ENCODE measurements at regions not wholly inside any gene's neighbourhood (a gene's known extent, or its start where the extent isn't known, plus 50 kb on each side); places are given as distances from the start of the nearest gene placed in this dataset.
"Not testable (repeated sequence)": the region's sequence is repeated elsewhere in the genome, so short reads cannot be mapped to it uniquely, and the experiment has no call there.

DNA sequence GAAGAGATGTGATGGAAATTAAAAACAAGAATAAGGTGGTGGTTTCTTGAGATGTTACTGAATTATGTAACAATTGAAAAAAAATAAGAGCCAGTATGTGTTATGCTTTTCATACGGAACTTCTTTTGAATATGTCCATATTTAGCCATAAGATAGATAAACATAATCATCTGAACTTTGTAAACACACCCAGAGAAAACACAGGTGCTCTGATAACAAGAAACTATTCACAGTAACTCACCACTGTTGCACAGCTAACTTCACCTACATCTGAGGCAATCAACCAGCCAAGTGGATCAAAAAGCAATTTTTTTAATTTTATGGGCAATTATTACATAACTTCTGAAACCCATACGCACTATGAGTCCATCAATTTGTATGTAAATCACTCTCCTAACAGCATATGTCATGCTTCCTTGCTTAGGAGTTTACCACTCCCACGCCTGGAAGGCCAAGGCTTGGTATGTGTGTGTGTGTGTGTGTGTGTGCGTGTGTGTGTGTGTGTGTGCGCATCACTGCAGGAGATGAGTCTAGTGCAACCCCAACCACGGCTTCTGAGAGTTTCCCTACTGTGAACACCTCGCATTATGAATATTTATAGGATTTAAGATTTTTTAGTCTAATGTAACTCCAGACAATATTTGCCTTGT, 443.4 kb downstream of the BCAT1 start:
- Histone ChIP-seq H3K36me3 (ENCODE audit: control insufficient read depth, insufficient read depth, low read length) (no peaks in the 10 kb centered on the region), H3K27me3 (ENCODE audit: control insufficient read depth, insufficient read depth, low read length) (no peaks in the 10 kb centered on the region), H3K4me1 (ENCODE audit: control insufficient read depth, insufficient read depth, low read length) (no peaks in the 10 kb centered on the region), H3K27ac (ENCODE audit: low read depth, low read length) (no peak overlapping the region), H3K9ac (ENCODE audit: low read length) (no peak overlapping the region), H3K4me3 (ENCODE audit: low read length) (no peak overlapping the region)

DNA sequence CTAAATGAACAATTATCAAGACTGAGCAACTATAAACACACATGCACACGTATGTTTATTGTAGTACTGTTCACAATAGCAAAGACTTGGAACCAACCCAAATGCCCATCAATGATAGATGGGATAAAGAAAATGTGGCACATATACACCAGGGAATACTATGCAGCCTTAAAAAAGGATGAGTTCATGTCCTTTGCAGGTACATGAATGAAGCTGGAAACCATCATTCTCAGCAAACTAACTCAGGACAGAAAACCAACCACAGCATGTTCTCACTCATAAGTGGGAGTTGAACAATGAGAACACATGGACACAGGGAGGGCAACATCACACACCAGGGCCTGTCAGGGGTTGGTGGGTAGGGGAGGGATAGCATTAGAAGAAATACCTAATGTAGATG, 445.4 kb downstream of the BCAT1 start:
- not testable (repeated sequence) for H3K27ac ChIP-seq (ENCODE audit: low read depth, low read length); H3K4me1 ChIP-seq (ENCODE audit: control insufficient read depth, insufficient read depth, low read length); H3K36me3 ChIP-seq (ENCODE audit: control insufficient read depth, insufficient read depth, low read length); H3K4me3 ChIP-seq (ENCODE audit: low read length); H3K27me3 ChIP-seq (ENCODE audit: control insufficient read depth, insufficient read depth, low read length); H3K9ac ChIP-seq (ENCODE audit: low read length)

DNA sequence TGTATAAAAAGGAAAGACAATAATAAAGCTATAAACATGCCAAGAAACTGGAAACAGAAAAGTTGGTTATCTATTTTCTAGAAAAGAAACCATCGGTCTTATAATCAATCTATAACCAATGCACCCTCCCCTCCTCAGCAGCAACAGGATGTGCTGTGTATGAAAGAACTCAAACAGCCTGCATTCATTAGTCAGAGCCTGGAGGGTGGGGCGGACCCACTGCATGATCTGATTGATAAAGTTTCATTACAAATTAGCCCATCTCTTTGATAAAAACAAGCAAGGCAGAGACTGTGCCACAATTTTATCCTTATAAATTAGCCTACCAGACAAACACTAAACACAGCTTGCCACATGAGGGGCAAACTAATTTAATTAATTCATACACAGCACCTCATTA, 448.1 kb downstream of the BCAT1 start:
- H3K27me3 ChIP-seq (ENCODE audit: control insufficient read depth, insufficient read depth, low read length), result no peaks in the 10 kb centered on the region
- H3K4me1 ChIP-seq (ENCODE audit: control insufficient read depth, insufficient read depth, low read length), result peaks cover 5% of the 10 kb centered on the region
- H3K4me3 ChIP-seq (ENCODE audit: low read length), result peak overlapping the region; percentile 3
- no peak overlapping the region for H3K27ac ChIP-seq (ENCODE audit: low read depth, low read length)
- no peaks in the 10 kb centered on the region for H3K36me3 ChIP-seq (ENCODE audit: control insufficient read depth, insufficient read depth, low read length)
- no peak overlapping the region for H3K9ac ChIP-seq (ENCODE audit: low read length)

GRCh38 chr12:24500421-24500820, 448.5 kb downstream of the BCAT1 start:
- H3K27ac ChIP-seq (ENCODE audit: low read depth, low read length), result no peak overlapping the region
- no peaks in the 10 kb centered on the region for H3K36me3 ChIP-seq (ENCODE audit: control insufficient read depth, insufficient read depth, low read length)
- peak overlapping the region; percentile 3 for H3K4me3 ChIP-seq (ENCODE audit: low read length)
- peaks cover 7% of the 10 kb centered on the region for H3K4me1 ChIP-seq (ENCODE audit: control insufficient read depth, insufficient read depth, low read length)
- no peaks in the 10 kb centered on the region for H3K27me3 ChIP-seq (ENCODE audit: control insufficient read depth, insufficient read depth, low read length)
- no peak overlapping the region for H3K9ac ChIP-seq (ENCODE audit: low read length)

GRCh38 chr12:24499151-24500146, 449.5 kb downstream of the BCAT1 start:
- H3K4me3 ChIP-seq (ENCODE audit: low read length), result no peak overlapping the region
- H3K27ac ChIP-seq (ENCODE audit: low read depth, low read length), result no peak overlapping the region
- peaks cover 7% of the 10 kb centered on the region for H3K4me1 ChIP-seq (ENCODE audit: control insufficient read depth, insufficient read depth, low read length)
- H3K36me3 ChIP-seq (ENCODE audit: control insufficient read depth, insufficient read depth, low read length), result no peaks in the 10 kb centered on the region
- H3K9ac ChIP-seq (ENCODE audit: low read length), result no peak overlapping the region
- H3K27me3 ChIP-seq (ENCODE audit: control insufficient read depth, insufficient read depth, low read length), result no peaks in the 10 kb centered on the region

- H3K4me3 ChIP-seq (ENCODE audit: low read length), result no peak overlapping the region
- no peak overlapping the region for H3K9ac ChIP-seq (ENCODE audit: low read length)
- H3K36me3 ChIP-seq (ENCODE audit: control insufficient read depth, insufficient read depth, low read length), result no peaks in the 10 kb centered on the region
- no peaks in the 10 kb centered on the region for H3K27me3 ChIP-seq (ENCODE audit: control insufficient read depth, insufficient read depth, low read length)
- H3K27ac ChIP-seq (ENCODE audit: low read depth, low read length), result no peak overlapping the region
- H3K4me1 ChIP-seq (ENCODE audit: control insufficient read depth, insufficient read depth, low read length), result peaks cover 7% of the 10 kb centered on the region
Measured at GRCh38 chr12:24496755-24497154, 452.1 kb downstream of the BCAT1 start.

DNA sequence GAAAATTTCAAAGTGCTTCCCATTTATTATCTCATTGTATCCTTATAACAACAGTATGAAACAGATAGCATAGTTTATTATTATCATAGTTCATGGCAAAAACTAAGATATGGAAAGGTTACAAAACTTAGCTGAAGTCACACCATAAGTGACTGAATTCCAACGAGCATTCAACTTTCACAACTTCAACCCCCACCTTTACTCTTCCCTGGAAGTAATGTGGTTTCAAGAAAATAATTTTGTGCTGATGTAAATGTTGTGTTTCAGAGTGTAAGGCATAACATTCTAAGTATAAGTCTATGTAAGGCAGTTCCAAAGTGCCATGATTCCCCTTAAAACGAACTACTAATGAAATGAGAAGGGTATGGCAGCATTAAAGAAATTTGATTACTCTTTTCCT, 454.5 kb downstream of the BCAT1 start:
- Histone ChIP-seq H3K4me1 (ENCODE audit: control insufficient read depth, insufficient read depth, low read length) (peaks cover 15% of the 10 kb centered on the region), H3K27ac (ENCODE audit: low read depth, low read length) (no peak overlapping the region), H3K27me3 (ENCODE audit: control insufficient read depth, insufficient read depth, low read length) (no peaks in the 10 kb centered on the region), H3K9ac (ENCODE audit: low read length) (no peak overlapping the region), H3K4me3 (ENCODE audit: low read length) (no peak overlapping the region), H3K36me3 (ENCODE audit: control insufficient read depth, insufficient read depth, low read length) (no peaks in the 10 kb centered on the region)

DNA sequence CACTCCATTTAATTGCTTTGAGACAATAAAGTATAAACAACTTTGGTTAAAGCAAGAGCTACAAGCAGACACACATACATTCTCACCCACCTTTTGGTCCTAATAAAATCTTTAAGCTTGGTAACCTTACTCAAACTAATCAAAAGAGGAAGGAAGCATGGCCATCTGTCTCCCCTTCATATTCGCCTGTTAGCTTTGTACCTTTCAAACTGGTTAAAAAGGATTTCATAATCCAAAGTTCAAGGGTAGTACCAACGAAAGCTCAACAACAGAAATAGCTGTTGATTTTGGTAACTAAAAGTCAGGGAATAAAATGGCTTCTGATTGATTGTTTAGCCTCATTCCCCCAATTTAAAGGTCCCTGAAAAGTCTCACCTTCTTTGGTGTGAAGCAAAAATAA, 456.9 kb downstream of the BCAT1 start:
- peaks cover 15% of the 10 kb centered on the region for H3K4me1 ChIP-seq (ENCODE audit: control insufficient read depth, insufficient read depth, low read length)
- H3K27me3 ChIP-seq (ENCODE audit: control insufficient read depth, insufficient read depth, low read length), result no peaks in the 10 kb centered on the region
- H3K9ac ChIP-seq (ENCODE audit: low read length), result no peak overlapping the region
- no peak overlapping the region for H3K4me3 ChIP-seq (ENCODE audit: low read length)
- no peaks in the 10 kb centered on the region for H3K36me3 ChIP-seq (ENCODE audit: control insufficient read depth, insufficient read depth, low read length)
- no peak overlapping the region for H3K27ac ChIP-seq (ENCODE audit: low read depth, low read length)

DNA sequence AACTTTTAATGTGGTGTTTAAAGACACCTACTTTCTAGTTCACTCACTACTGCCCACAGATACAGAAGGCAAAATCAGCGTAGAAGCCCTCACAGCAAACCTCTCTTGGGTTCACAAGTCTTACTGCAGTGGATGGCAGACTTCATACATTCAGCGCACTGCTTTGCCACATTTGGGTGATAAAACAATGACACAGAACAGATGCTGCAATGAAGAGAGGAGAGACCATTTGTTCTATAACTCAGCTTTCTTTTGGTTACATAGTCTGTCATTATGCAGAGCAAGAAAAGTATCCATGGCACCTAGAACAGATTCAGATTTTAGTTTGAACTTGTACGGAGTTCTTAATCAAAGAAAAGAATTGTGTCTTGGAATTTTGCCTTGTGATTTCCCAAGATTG, 459.0 kb downstream of the BCAT1 start:
- H3K36me3 ChIP-seq (ENCODE audit: control insufficient read depth, insufficient read depth, low read length), result no peaks in the 10 kb centered on the region
- peaks cover 8% of the 10 kb centered on the region for H3K4me1 ChIP-seq (ENCODE audit: control insufficient read depth, insufficient read depth, low read length)
- H3K27me3 ChIP-seq (ENCODE audit: control insufficient read depth, insufficient read depth, low read length), result no peaks in the 10 kb centered on the region
- no peak overlapping the region for H3K9ac ChIP-seq (ENCODE audit: low read length)
- H3K27ac ChIP-seq (ENCODE audit: low read depth, low read length), result no peak overlapping the region
- H3K4me3 ChIP-seq (ENCODE audit: low read length), result no peak overlapping the region

- Histone ChIP-seq H3K4me3 (ENCODE audit: low read length) (no peak overlapping the region), H3K27ac (ENCODE audit: low read depth, low read length) (no peak overlapping the region), H3K27me3 (ENCODE audit: control insufficient read depth, insufficient read depth, low read length) (no peaks in the 10 kb centered on the region), H3K36me3 (ENCODE audit: control insufficient read depth, insufficient read depth, low read length) (no peaks in the 10 kb centered on the region), H3K4me1 (ENCODE audit: control insufficient read depth, insufficient read depth, low read length) (peaks cover 8% of the 10 kb centered on the region), H3K9ac (ENCODE audit: low read length) (no peak overlapping the region)
Measured at GRCh38 chr12:24488906-24489619, 459.8 kb downstream of the BCAT1 start.

DNA sequence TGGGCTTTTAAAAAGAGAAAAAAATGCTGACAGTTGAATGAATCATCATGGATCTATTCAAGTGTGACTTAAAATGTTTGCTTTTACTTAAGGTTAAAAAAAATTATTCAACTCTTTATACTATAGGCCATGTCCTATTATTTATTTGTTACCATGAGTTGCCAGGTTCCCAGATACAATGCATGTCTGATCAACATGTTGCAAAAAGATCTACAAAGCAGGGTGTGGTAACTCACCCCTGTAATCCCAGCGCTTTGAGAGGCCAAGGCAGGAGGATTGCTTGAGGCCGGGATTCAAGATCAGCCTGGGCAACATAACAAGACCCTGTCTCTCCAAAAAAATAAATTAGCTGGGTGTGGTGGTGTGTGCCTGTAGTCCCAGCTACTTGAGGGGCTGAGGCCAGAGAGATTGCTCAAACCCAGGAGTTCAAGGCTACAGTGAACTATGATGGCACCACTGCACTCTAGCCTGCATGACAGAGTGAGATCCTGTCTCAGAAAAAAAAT, 460.8 kb downstream of the BCAT1 start:
- Histone ChIP-seq H3K4me3 (ENCODE audit: low read length) (no peak overlapping the region), H3K4me1 (ENCODE audit: control insufficient read depth, insufficient read depth, low read length) (peaks cover 8% of the 10 kb centered on the region), H3K27ac (ENCODE audit: low read depth, low read length) (no peak overlapping the region), H3K36me3 (ENCODE audit: control insufficient read depth, insufficient read depth, low read length) (no peaks in the 10 kb centered on the region), H3K9ac (ENCODE audit: low read length) (no peak overlapping the region), H3K27me3 (ENCODE audit: control insufficient read depth, insufficient read depth, low read length) (no peaks in the 10 kb centered on the region)

- Histone ChIP-seq H3K4me1 (ENCODE audit: control insufficient read depth, insufficient read depth, low read length) (peaks cover 8% of the 10 kb centered on the region), H3K36me3 (ENCODE audit: control insufficient read depth, insufficient read depth, low read length) (no peaks in the 10 kb centered on the region), H3K27me3 (ENCODE audit: control insufficient read depth, insufficient read depth, low read length) (no peaks in the 10 kb centered on the region), H3K4me3 (ENCODE audit: low read length) (no peak overlapping the region), H3K27ac (ENCODE audit: low read depth, low read length) (no peak overlapping the region), H3K9ac (ENCODE audit: low read length) (no peak overlapping the region)
Measured at GRCh38 chr12:24487606-24488005, 461.3 kb downstream of the BCAT1 start.
